Calu3 (cell line): ENCODE measurements at regions not wholly inside any gene's neighbourhood (a gene's known extent, or its start where the extent isn't known, plus 50 kb on each side); places are given as distances from the start of the nearest gene placed in this dataset.

Experiments used
- BruUV-seq: library from RNA; stranded (reverse); fragments of 400-500 nt; replicated peaks from 2 replicates; lab custom pipeline; 2021; lab: Mats Ljungman, UMichigan
- CTCF ChIA-PET: fragments of 300-600 bp; sonication (Branson Sonifier 250); formaldehyde crosslinking; loops from one replicate; lab custom pipeline; 2022; ENCODE audit warnings: antibody characterized with exemption; lab: Charles Lee
- DNase-seq: peaks from one replicate; pipeline ENCODE4 v3.0.0; 2022
- H3K27ac Mint-ChIP-seq: one replicate; pipeline ENCODE4 v1.8.0; 2022; ENCODE audit warnings: mixed read lengths; ENCODE audit not compliant: unreplicated experiment
- H3K27me3 Mint-ChIP-seq: one replicate; pipeline ENCODE4 v1.8.0; 2022; ENCODE audit warnings: mixed read lengths; ENCODE audit not compliant: unreplicated experiment
- H3K36me3 Mint-ChIP-seq: one replicate; pipeline ENCODE4 v1.8.0; 2022; ENCODE audit warnings: mild to moderate bottlenecking, moderate library complexity, mixed read lengths; ENCODE audit not compliant: insufficient read depth, unreplicated experiment
- H3K4me1 Mint-ChIP-seq: one replicate; pipeline ENCODE4 v1.8.0; 2022; ENCODE audit warnings: mild to moderate bottlenecking, low read depth, mixed read lengths; ENCODE audit not compliant: unreplicated experiment
- H3K4me3 Mint-ChIP-seq: one replicate; pipeline ENCODE4 v1.8.0; 2022; ENCODE audit warnings: mild to moderate bottlenecking, low read depth, moderate library complexity, mixed read lengths; ENCODE audit not compliant: unreplicated experiment
- H3K9me3 Mint-ChIP-seq: one replicate; pipeline ENCODE4 v1.8.0; 2022; ENCODE audit warnings: low read depth, mixed read lengths; ENCODE audit not compliant: unreplicated experiment
- intact Hi-C: fragments of 100-400 bp; cut with micrococcal nuclease; formaldehyde crosslinking; loops from one replicate; pipeline ENCODE4 v1.10.0; 2022; ENCODE audit not compliant: unreplicated experiment
- TF ChIP-seq, protein P1 (sequence below): fragments of 200-600 bp; IDR thresholded peaks from one replicate; pipeline ENCODE4 v1.8.0; 2022; ENCODE audit warnings: antibody characterized with exemption; ENCODE audit not compliant: unreplicated experiment

DNA sequence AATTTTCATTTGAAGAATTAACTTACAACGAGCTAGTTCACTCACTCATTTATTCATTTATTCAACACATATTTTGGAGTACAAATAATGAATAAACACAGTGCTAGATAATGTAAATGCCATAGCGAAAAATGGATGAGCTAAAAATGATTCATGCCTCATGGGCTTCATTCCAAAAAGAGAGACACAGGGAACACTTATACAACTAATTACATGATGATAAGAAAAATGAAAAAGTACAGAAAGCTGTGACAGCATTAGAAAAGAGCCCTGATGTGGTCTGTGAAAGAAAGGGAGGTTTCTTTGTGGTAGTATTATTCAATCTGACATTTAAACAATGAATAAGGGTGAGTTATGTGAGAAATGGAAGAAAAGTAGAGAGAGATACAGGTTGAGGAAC, 726.4 kb downstream of the AMY1C start:
- TF ChIP-seq, protein P1, sequence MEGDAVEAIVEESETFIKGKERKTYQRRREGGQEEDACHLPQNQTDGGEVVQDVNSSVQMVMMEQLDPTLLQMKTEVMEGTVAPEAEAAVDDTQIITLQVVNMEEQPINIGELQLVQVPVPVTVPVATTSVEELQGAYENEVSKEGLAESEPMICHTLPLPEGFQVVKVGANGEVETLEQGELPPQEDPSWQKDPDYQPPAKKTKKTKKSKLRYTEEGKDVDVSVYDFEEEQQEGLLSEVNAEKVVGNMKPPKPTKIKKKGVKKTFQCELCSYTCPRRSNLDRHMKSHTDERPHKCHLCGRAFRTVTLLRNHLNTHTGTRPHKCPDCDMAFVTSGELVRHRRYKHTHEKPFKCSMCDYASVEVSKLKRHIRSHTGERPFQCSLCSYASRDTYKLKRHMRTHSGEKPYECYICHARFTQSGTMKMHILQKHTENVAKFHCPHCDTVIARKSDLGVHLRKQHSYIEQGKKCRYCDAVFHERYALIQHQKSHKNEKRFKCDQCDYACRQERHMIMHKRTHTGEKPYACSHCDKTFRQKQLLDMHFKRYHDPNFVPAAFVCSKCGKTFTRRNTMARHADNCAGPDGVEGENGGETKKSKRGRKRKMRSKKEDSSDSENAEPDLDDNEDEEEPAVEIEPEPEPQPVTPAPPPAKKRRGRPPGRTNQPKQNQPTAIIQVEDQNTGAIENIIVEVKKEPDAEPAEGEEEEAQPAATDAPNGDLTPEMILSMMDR = no peak
- no TSS peak for BruUV-seq
- intact Hi-C loops = no loop called here
- no peaks in the 10 kb centered on the region for H3K36me3 Mint-ChIP-seq
- peaks cover 3% of the 10 kb centered on the region for H3K9me3 Mint-ChIP-seq
- no peak for DNase-seq
- no peak overlapping the region for H3K4me3 Mint-ChIP-seq
- CTCF ChIA-PET = no interaction called here
- H3K4me1 Mint-ChIP-seq = no peaks in the 10 kb centered on the region
- no peak overlapping the region for H3K27ac Mint-ChIP-seq
- H3K27me3 Mint-ChIP-seq = no peaks in the 10 kb centered on the region

GRCh38 chr1:104488296-104489015, 738.8 kb downstream of the AMY1C start:
- Mint-ChIP-seq H3K36me3 (no peaks in the 10 kb centered on the region), H3K4me1 (no peaks in the 10 kb centered on the region), H3K9me3 (peaks cover 5% of the 10 kb centered on the region), H3K27me3 (no peaks in the 10 kb centered on the region), H3K27ac (no peak overlapping the region), H3K4me3 (no peak overlapping the region)
- intact Hi-C loops = no loop called here
- BruUV-seq = no TSS peak
- no peak for DNase-seq
- TF ChIP-seq, protein P1 = no peak
- CTCF ChIA-PET = no interaction called here

GRCh38 chr1:104526158-104526795, 776.6 kb downstream of the AMY1C start:
- BruUV-seq = no TSS peak
- Mint-ChIP-seq H3K36me3 (no peaks in the 10 kb centered on the region), H3K27me3 (no peaks in the 10 kb centered on the region), H3K4me1 (no peaks in the 10 kb centered on the region), H3K27ac (no peak overlapping the region), H3K9me3 (peaks cover 5% of the 10 kb centered on the region), H3K4me3 (no peak overlapping the region)
- intact Hi-C loops = no loop called here
- DNase-seq = no peak
- TF ChIP-seq, protein P1 = no peak
- CTCF ChIA-PET = no interaction called here

DNA sequence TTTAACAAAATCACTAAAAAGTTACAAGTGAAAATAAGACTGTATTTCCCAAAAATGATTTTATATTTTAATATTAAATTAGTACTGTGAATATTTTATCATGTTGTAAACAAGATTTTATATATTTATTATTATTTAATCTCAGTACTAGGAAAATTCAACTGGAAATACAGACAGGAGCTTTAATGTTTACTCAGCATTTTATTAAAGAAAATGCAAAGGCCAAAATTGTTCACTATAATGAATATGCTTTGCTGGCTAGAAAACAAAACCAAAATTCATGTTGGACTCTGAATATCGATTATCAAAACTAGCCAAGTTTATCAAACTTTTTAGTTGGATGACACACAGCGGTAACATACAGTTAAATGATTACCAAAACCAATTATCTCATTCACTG, 782.3 kb downstream of the AMY1C start:
- Mint-ChIP-seq H3K27ac (no peak overlapping the region), H3K36me3 (no peaks in the 10 kb centered on the region), H3K27me3 (no peaks in the 10 kb centered on the region), H3K4me1 (no peaks in the 10 kb centered on the region), H3K4me3 (no peak overlapping the region), H3K9me3 (peaks cover 2% of the 10 kb centered on the region)
- no TSS peak for BruUV-seq
- no peak for DNase-seq
- intact Hi-C loops = no loop called here
- CTCF ChIA-PET = no interaction called here
- TF ChIP-seq, protein P1 = no peak
